Memory B cell (primary cell): ENCODE measurements at regions not wholly inside any gene's neighbourhood (a gene's known extent, or its start where the extent isn't known, plus 50 kb on each side); places are given as distances from the start of the nearest gene placed in this dataset.
A peak's percentile ranks its signal among the peaks of the same experiment; 100 is the strongest.

ENCODE experiments used
- ATAC-seq: fragments of 150-1000 bp; cut with Tn5 transposase; 2 replicates; pipeline ENCODE4 v1.10.0; 2021; ENCODE audit warnings: low read depth, mild to moderate bottlenecking, moderate library complexity
- DNase-seq, 2 donors: peaks; one replicate each; pipeline ENCODE4 v3.0.0; 2022; ENCODE audit warnings: low spot score in 2 of 2
- H3K27ac Mint-ChIP-seq: one replicate; pipeline ENCODE4 v1.8.0; 2022; ENCODE audit warnings: mild to moderate bottlenecking, moderate library complexity, mixed read lengths
- H3K27me3 Mint-ChIP-seq: one replicate; pipeline ENCODE4 v1.8.0; 2022; ENCODE audit warnings: mixed read lengths
- H3K36me3 Mint-ChIP-seq: one replicate; pipeline ENCODE4 v1.8.0; 2022; ENCODE audit warnings: mild to moderate bottlenecking, mixed read lengths
- H3K4me1 Mint-ChIP-seq: one replicate; pipeline ENCODE4 v1.8.0; 2022; ENCODE audit warnings: mixed read lengths
- H3K4me3 Mint-ChIP-seq: one replicate; pipeline ENCODE4 v1.8.0; 2022; ENCODE audit warnings: mild to moderate bottlenecking, moderate library complexity, mixed read lengths
- H3K9me3 Mint-ChIP-seq: one replicate; pipeline ENCODE4 v1.8.0; 2022; ENCODE audit warnings: mixed read lengths

- no peak for DNase-seq
- no peak for ATAC-seq
- Mint-ChIP-seq H3K27ac (no peak overlapping the region), H3K27me3 (no peaks in the 10 kb centered on the region), H3K4me3 (no peak overlapping the region), H3K4me1 (peaks cover 3% of the 10 kb centered on the region), H3K36me3 (no peaks in the 10 kb centered on the region), H3K9me3 (peaks cover 2% of the 10 kb centered on the region)
Observed at GRCh38 chr1:165147799-165148198, 208.7 kb downstream of the LMX1A start.

- peaks cover 3% of the 10 kb centered on the region for H3K4me1 Mint-ChIP-seq
- no peaks in the 10 kb centered on the region for H3K36me3 Mint-ChIP-seq
- peak; percentile 1 to 13 for DNase-seq
Observed at GRCh38 chr1:165144757-165145397, 211.6 kb downstream of the LMX1A start.

GRCh38 chr1:165143437-165144065, 213.0 kb downstream of the LMX1A start:
- Mint-ChIP-seq H3K4me1 (peaks cover 3% of the 10 kb centered on the region), H3K36me3 (no peaks in the 10 kb centered on the region), H3K27me3 (peaks cover 4% of the 10 kb centered on the region), H3K9me3 (no peaks in the 10 kb centered on the region), H3K4me3 (no peak overlapping the region), H3K27ac (no peak overlapping the region)
- ATAC-seq (no peak), DNase-seq (peak in 1 of 2 donors; percentile 24)

More at GRCh38 chr1:165144757-165145397, 211.6 kb downstream of the LMX1A start:
- H3K27me3 Mint-ChIP-seq, result peaks cover 4% of the 10 kb centered on the region
- H3K27ac Mint-ChIP-seq, result no peak overlapping the region
- no peaks in the 10 kb centered on the region for H3K9me3 Mint-ChIP-seq
- no peak for ATAC-seq
- H3K4me3 Mint-ChIP-seq, result no peak overlapping the region

GRCh38 chr1:165138960-165139359, 217.6 kb downstream of the LMX1A start:
- Mint-ChIP-seq H3K9me3 (peaks cover 1% of the 10 kb centered on the region), H3K27ac (no peak overlapping the region), H3K36me3 (no peaks in the 10 kb centered on the region), H3K4me1 (no peaks in the 10 kb centered on the region), H3K27me3 (peaks cover 9% of the 10 kb centered on the region), H3K4me3 (no peak overlapping the region)
- no peak for DNase-seq
- ATAC-seq, result no peak

GRCh38 chr1:165137551-165138316, 218.8 kb downstream of the LMX1A start:
- Mint-ChIP-seq H3K27ac (no peak overlapping the region), H3K9me3 (peaks cover 1% of the 10 kb centered on the region), H3K27me3 (peaks cover 9% of the 10 kb centered on the region), H3K4me1 (no peaks in the 10 kb centered on the region), H3K4me3 (no peak overlapping the region), H3K36me3 (no peaks in the 10 kb centered on the region)
- DNase-seq (no peak), ATAC-seq (no peak)

GRCh38 chr1:165134431-165134830, 222.1 kb downstream of the LMX1A start:
- no peak for DNase-seq
- H3K36me3 Mint-ChIP-seq, result no peaks in the 10 kb centered on the region
- no peak for ATAC-seq

GRCh38 chr1:165129568-165130164, 226.8 kb downstream of the LMX1A start:
- no peak for DNase-seq

More at GRCh38 chr1:165134431-165134830, 222.1 kb downstream of the LMX1A start:
- H3K4me3 Mint-ChIP-seq, result no peak overlapping the region
- peaks cover 2% of the 10 kb centered on the region for H3K4me1 Mint-ChIP-seq
- H3K9me3 Mint-ChIP-seq, result peaks cover 1% of the 10 kb centered on the region
- peaks cover 8% of the 10 kb centered on the region for H3K27me3 Mint-ChIP-seq
- no peak overlapping the region for H3K27ac Mint-ChIP-seq

GRCh38 chr1:165124772-165125171, 231.7 kb downstream of the LMX1A start:
- no peak for ATAC-seq
- Mint-ChIP-seq H3K36me3 (no peaks in the 10 kb centered on the region), H3K9me3 (no peaks in the 10 kb centered on the region), H3K27me3 (peaks cover 8% of the 10 kb centered on the region), H3K4me3 (no peak overlapping the region), H3K4me1 (peaks cover 2% of the 10 kb centered on the region), H3K27ac (no peak overlapping the region)
- no peak for DNase-seq

More at GRCh38 chr1:165129568-165130164, 226.8 kb downstream of the LMX1A start:
- Mint-ChIP-seq H3K27me3 (peaks cover 6% of the 10 kb centered on the region), H3K4me1 (peaks cover 2% of the 10 kb centered on the region), H3K36me3 (no peaks in the 10 kb centered on the region), H3K4me3 (no peak overlapping the region), H3K9me3 (no peaks in the 10 kb centered on the region), H3K27ac (no peak overlapping the region)
- no peak for ATAC-seq

- Mint-ChIP-seq H3K4me3 (no peak overlapping the region), H3K27me3 (peaks cover 22% of the 10 kb centered on the region)
Observed at GRCh38 chr1:165119086-165119485, 237.4 kb downstream of the LMX1A start.

GRCh38 chr1:165117482-165117881, 239.0 kb downstream of the LMX1A start:
- no peaks in the 10 kb centered on the region for H3K9me3 Mint-ChIP-seq
- no peaks in the 10 kb centered on the region for H3K4me1 Mint-ChIP-seq
- ATAC-seq, result no peak
- no peak overlapping the region for H3K27ac Mint-ChIP-seq
- no peak overlapping the region for H3K4me3 Mint-ChIP-seq
- H3K27me3 Mint-ChIP-seq, result peaks cover 22% of the 10 kb centered on the region
- no peaks in the 10 kb centered on the region for H3K36me3 Mint-ChIP-seq
- DNase-seq, result no peak

More at GRCh38 chr1:165119086-165119485, 237.4 kb downstream of the LMX1A start:
- Mint-ChIP-seq H3K4me1 (no peaks in the 10 kb centered on the region), H3K27ac (no peak overlapping the region), H3K9me3 (no peaks in the 10 kb centered on the region), H3K36me3 (no peaks in the 10 kb centered on the region)
- ATAC-seq, result no peak
- DNase-seq, result no peak

GRCh38 chr1:165116732-165117131, 239.8 kb downstream of the LMX1A start:
- Mint-ChIP-seq H3K4me1 (no peaks in the 10 kb centered on the region), H3K27me3 (peaks cover 25% of the 10 kb centered on the region), H3K36me3 (no peaks in the 10 kb centered on the region), H3K9me3 (no peaks in the 10 kb centered on the region), H3K4me3 (no peak overlapping the region), H3K27ac (no peak overlapping the region)
- ATAC-seq (no peak), DNase-seq (no peak)

- Mint-ChIP-seq H3K9me3 (no peaks in the 10 kb centered on the region), H3K4me1 (no peaks in the 10 kb centered on the region), H3K27ac (no peak overlapping the region), H3K4me3 (no peak overlapping the region), H3K36me3 (no peaks in the 10 kb centered on the region), H3K27me3 (peaks cover 25% of the 10 kb centered on the region)
- ATAC-seq, result no peak
- no peak for DNase-seq
Observed at GRCh38 chr1:165116171-165116570, 240.3 kb downstream of the LMX1A start.

GRCh38 chr1:165114889-165115285, 241.6 kb downstream of the LMX1A start:
- ATAC-seq (no peak), DNase-seq (no peak)
- Mint-ChIP-seq H3K4me3 (no peak overlapping the region), H3K4me1 (no peaks in the 10 kb centered on the region), H3K27me3 (peaks cover 27% of the 10 kb centered on the region), H3K27ac (no peak overlapping the region), H3K9me3 (no peaks in the 10 kb centered on the region), H3K36me3 (no peaks in the 10 kb centered on the region)
